DMS79 treated with DMSO at 0.1 percent for 48 hours (cell line): ENCODE measurements at regions not wholly inside any gene's neighbourhood (a gene's known extent, or its start where the extent isn't known, plus 50 kb on each side); places are given as distances from the start of the nearest gene placed in this dataset.

Source experiments
- DNase-seq: peaks from one replicate; lab custom pipeline; 2025; lab: John Stamatoyannopoulos, UW

GRCh38 chr14:49464885-49465284, 121.3 kb downstream of the RPS29 start:
- no peak for DNase-seq

GRCh38 chr14:49463146-49463545, 123.0 kb downstream of the RPS29 start:
- no peak for DNase-seq

GRCh38 chr14:49461529-49462401, 124.4 kb downstream of the RPS29 start:
- peak; percentile 49 for DNase-seq

GRCh38 chr14:49460662-49461061, 125.5 kb downstream of the RPS29 start:
- no peak for DNase-seq

GRCh38 chr14:49456589-49456988, 129.6 kb downstream of the RPS29 start:
- no peak for DNase-seq

GRCh38 chr14:49451938-49452337, 134.2 kb downstream of the RPS29 start:
- DNase-seq, result no peak

GRCh38 chr14:49449749-49450148, 136.4 kb downstream of the RPS29 start:
- no peak for DNase-seq

GRCh38 chr14:49447540-49448107, 138.6 kb downstream of the RPS29 start:
- no peak for DNase-seq

GRCh38 chr14:49446801-49447200, 139.4 kb downstream of the RPS29 start:
- no peak for DNase-seq

GRCh38 chr14:49438256-49438770, 147.9 kb downstream of the RPS29 start:
- DNase-seq, result no peak

GRCh38 chr14:49428076-49428475, 158.1 kb downstream of the RPS29 start:
- no peak for DNase-seq

- DNase-seq, result no peak
Measured at GRCh38 chr14:49427117-49427516, 159.1 kb downstream of the RPS29 start.

GRCh38 chr14:49425921-49426320, 160.3 kb downstream of the RPS29 start:
- no peak for DNase-seq

GRCh38 chr14:49424436-49425331, 161.5 kb downstream of the RPS29 start:
- no peak for DNase-seq

- DNase-seq, result no peak
Measured at GRCh38 chr14:49420201-49420600, 166.0 kb downstream of the RPS29 start.

- no peak for DNase-seq
Measured at GRCh38 chr14:49418789-49419188, 167.4 kb downstream of the RPS29 start.

GRCh38 chr14:49417790-49418189, 168.4 kb downstream of the RPS29 start:
- DNase-seq, result no peak

- DNase-seq, result no peak
Measured at GRCh38 chr14:49408187-49408933, 177.8 kb downstream of the RPS29 start.

- no peak for DNase-seq
Measured at GRCh38 chr14:49405291-49405690, 180.9 kb downstream of the RPS29 start.

- no peak for DNase-seq
Measured at GRCh38 chr14:49401373-49401772, 184.8 kb downstream of the RPS29 start.

- DNase-seq, result no peak
Measured at GRCh38 chr14:49396801-49397200, 189.4 kb downstream of the RPS29 start.

- DNase-seq, result no peak
Measured at GRCh38 chr14:49381778-49382177, 204.4 kb downstream of the RPS29 start.
